Epidermal melanocyte (primary cell): ENCODE measurements at regions not wholly inside any gene's neighbourhood (a gene's known extent, or its start where the extent isn't known, plus 50 kb on each side); places are given as distances from the start of the nearest gene placed in this dataset.
"Not testable (repeated sequence)": the region's sequence is repeated elsewhere in the genome, so short reads cannot be mapped to it uniquely, and the experiment has no call there.

ENCODE experiments used
- DNase-seq: peaks from one replicate; pipeline ENCODE4 v3.0.0; 2011; ENCODE audit warnings: low spot score; ENCODE audit not compliant: insufficient read length

GRCh38 chr16:63653044-63653839 is 1468.6 kb downstream of the CDH11 start:
- DNase-seq, result no peak

DNA sequence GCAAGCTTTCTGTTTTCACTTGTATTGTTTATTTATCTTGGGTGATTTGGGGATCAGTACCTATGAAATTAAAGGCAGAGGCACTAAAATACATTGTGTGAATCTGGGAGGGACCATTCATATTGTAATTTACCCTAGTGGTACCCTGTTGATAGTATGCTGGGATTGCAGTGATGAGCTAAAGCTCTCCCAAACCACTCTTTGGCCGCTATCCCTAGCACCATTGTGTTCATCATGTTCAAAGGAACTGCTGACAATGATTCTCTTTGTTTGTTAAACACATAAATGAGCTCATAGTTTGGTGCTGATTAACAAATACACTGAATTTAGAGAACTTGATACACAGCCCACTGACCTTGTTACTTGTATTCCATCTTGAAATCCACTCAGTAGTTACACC is 1469.8 kb downstream of the CDH11 start:
- DNase-seq, result no peak

GRCh38 chr16:63650550-63650949 is 1471.3 kb downstream of the CDH11 start:
- DNase-seq, result no peak

- not testable (repeated sequence) for DNase-seq
These were observed 1488.0 kb downstream of the CDH11 start for GRCh38 chr16:63633706-63634445.

- no peak for DNase-seq
These were observed 1492.6 kb downstream of the CDH11 start for GRCh38 chr16:63629272-63629671.

GRCh38 chr16:63628812-63629211 is 1493.1 kb downstream of the CDH11 start:
- no peak for DNase-seq

- DNase-seq, result peak; percentile 30
These were observed 1496.7 kb downstream of the CDH11 start for GRCh38 chr16:63625126-63625525.

DNA sequence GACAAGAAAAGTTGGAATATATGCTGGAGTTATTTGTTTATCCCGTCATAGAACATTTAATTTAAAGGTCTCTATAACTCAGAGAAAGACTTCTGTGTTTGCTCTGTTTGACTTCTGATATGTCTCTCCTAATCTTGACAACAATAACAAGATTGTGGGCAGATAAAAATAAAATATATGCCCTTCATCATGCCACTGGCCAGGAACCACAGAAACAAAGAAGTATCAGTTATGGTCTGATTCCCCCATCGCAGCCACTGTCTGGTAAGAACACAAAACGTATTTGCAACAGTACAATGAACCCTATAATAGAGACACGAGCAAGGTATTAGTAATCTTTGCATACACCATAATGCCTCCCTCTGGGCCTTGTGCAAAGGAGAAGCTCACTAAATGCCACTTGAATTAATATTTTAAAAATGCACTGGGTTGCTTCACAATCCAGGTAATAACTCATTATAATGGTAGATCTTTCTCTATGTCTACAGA is 1498.3 kb downstream of the CDH11 start:
- no peak for DNase-seq

DNA sequence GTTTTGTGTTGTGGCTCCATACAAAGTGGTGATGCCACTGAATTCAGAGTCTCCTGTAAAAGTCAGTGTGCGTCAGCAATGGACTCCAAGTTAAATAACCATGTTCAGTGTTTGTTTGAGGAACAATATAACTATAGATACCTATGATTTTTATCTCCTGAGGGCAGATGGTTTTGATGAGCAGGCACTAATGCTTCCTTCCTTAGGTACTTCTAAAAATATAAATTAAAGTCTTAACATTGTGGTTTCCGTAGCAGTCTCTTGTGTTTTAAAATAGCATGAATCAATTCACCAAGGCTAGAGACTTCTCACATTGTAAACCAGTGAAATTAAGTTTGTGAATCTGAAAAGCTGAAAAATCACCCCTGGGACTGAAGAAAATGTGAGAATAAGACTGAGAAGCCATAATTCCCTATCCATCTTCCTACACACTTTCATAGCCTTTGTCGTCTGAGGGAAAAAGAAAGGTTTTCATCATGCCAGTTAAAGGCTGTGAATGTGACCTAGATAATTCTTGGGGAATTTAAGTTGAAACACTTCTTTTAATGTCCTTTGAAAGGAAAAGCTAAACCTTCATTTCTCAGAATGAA is 1502.9 kb downstream of the CDH11 start:
- DNase-seq, result no peak

DNA sequence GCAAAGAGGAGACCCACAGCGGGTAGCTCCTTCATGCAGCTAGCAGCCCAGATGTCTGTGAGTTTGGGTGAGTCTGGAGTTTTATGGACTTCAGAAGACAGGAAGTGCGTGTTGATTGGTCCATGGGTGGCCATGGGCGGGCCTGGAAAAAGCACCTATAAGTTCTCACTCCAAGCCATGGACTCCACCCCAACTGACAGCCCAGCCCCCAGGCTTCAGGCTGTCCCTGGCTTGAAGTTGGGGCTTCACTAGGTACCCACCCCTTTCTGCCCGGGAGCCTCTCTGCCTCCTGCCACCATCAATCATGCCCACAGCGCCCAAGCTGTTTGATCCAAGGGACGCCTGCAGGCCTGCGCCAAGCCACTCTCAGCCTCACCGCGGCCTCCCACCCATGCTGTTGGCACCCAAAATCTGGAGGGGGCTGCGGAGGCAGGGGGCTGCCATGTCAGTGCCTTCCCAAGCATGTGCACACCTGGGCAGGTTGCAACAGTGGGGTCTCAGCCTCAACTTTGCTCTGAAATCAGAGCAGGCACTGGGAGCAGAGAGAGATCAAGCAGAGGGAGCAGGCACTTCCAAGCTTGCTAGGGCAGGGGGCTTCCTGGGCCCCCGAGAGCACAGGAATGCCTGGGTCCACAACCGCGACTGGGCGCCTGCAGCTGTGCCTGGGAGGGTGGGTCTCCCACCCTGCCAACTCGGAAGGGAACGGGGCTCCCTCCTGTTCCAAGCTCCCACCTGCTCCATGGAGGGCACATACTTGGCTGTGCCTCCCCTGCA is 1503.7 kb downstream of the CDH11 start:
- DNase-seq, result no peak

DNA sequence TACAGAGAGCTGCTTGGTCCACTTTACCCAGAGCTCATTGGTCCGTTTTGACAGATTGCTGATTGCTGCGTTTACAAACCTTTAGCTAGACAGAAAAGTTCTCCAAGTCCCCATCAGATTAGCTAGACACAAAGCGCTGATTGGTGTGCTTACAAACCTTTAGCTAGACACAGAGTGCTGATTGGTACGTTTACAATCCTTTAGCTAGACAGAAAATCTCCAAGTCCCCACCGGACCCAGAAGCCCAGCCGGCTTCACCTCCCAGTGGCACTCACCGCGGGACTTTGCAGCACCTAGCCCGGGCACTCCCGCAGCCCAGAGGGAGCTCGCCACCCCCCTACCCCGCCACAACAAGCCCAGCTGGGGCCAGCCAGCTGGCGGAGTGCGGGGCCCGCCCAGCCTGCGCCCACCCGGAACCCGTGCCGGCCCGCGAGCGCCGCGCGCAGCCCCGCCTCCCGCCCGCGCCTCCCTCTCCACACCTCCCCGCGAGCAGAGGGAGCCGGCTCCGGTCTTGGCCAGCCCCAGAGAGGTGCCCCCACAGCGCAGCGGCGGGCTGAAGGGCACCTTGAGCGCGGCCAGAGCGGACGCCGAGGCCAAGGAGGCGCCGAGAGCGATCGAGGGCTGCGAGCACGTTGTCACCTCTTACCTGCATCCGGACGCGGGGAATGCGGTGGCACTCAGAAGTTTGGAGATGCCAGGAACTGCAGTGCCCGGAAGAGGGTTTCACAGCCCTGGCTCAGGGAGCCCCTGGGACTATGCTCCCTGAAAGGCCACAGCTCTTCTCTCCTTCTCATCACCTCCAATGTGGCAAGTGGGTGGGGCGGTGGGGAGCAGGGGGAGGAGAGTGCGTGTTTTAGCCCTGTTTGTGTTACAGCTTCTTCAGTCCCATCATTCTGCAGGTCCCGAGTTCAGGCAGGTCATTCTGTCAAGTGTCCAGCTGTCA is 1504.5 kb downstream of the CDH11 start:
- no peak for DNase-seq

DNA sequence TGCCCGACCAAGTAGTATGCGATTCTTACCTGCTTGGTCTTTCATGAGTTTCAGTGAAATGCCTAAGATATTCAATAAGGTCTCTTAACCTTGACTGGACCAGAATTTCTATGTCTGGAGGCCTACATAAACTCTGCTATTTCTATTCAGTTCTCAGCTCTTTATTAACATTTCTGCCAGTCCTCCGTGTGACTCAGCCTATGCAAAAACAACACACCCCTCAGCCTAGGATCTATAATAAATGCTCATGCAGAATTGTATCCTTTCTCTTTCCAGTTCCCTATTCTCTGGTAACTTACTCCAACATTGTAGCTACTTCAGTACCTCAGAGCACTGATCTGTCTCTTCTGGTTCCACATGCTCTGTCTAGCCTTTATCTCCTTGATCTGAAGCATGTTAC is 1507.4 kb downstream of the CDH11 start:
- DNase-seq, result no peak

DNA sequence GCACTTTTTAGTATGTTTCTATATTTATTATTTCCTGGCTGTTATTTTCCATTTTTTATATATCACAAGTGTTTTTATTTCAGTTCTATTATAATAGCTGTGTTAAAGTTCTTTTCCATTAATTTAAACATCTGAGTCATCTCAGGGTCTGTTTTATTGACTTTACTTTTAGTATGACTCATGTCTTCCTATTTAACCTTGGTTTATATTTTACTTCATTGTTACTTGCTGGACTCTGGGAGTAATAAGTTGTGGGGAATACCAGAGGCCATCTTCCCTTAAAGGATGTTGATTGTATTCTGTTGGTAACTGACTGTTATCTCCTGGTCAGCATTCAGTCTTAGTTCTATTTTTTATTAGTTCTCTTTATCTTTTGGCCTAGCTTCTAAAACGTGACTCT is 1508.2 kb downstream of the CDH11 start:
- DNase-seq, result no peak

DNA sequence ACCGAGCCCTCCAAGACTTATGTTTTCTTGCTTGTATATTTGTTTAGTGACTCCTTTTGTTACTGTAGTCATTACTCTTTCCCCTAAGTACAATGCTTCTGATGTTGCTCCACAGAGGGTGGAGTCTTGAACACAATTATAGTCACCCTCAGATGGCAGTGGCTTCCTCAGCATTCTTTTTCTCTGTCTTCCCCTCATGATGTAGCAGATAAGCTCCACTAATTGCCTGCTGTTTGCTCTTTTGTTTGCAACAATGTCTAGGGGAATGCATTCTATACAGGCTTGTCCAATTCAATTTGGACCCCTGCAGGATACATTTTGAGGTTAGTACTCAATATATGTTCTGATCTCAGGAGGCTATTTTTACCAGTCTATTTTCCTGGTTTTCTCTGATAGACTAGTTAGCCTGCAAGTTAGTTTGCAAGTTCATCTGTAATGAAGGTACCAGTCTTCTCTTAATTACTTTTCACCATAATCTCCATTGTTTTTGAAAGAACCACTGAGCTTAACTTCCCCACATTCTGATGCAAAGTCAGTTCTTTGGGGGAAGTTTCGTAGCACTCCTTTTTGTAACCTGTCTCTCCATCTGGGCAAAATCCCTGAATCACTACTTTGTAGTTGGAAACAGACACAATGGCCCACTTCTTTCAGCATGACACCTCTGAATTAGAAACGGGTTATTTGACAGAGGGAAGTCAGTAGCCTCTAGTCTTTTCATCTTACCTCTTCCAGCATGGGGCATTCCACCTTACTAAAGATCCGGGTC is 1509.2 kb downstream of the CDH11 start:
- no peak for DNase-seq

- no peak for DNase-seq
These were observed 1515.1 kb downstream of the CDH11 start for GRCh38 chr16:63606778-63607177.

GRCh38 chr16:63602206-63602927 is 1519.5 kb downstream of the CDH11 start:
- no peak for DNase-seq

DNA sequence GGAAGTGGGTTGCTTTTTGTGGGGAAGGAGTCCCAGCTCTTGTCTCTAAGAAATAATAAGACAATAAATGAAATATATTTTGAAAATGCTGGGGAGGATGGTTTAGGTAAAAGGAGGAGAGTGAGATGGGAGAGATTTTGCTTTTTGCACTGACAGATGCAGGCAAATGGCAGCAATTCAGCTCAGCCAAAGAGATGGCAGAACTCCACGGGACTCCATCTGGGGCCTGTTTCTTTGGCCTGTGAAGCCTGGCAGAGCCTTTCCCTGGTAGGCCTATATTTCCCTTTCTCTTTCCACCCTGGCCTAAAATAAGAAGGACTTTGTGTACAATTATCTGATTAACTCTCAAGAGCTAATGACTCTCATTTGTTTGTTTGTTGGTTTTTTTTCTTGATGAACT is 1525.1 kb downstream of the CDH11 start:
- no peak for DNase-seq

GRCh38 chr16:63592852-63593251 is 1529.0 kb downstream of the CDH11 start:
- DNase-seq, result no peak

GRCh38 chr16:63581570-63581969 is 1540.3 kb downstream of the CDH11 start:
- no peak for DNase-seq
